Kidney glomerular epithelial cell (primary cell): ENCODE measurements at regions not wholly inside any gene's neighbourhood (a gene's known extent, or its start where the extent isn't known, plus 50 kb on each side); places are given as distances from the start of the nearest gene placed in this dataset.

Experiments
- DNase-seq: peaks from one replicate; lab custom pipeline; 2025; lab: John Stamatoyannopoulos, UW

DNA sequence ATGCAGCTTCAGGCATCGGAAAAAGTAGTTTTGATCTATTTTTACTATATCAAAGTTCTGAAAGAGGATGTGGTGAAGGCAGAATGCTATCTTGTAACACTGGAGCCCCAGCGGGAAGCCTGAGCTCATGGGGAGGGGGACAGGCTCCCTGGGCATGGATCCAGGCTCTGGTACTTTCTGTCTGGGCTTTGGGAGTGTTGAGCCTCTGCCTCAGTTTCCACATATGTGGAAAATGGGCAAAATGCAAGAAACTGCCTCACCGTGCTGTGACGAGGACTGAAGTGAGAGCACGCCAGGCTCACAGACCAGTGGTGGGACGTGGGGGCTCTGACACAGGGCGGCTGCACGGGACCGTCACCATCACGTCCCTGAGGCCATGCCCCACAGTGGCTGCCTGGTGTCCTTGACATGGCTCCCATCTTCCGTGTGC is 182.9 kb upstream of the SHH start:
- DNase-seq, result no peak

DNA sequence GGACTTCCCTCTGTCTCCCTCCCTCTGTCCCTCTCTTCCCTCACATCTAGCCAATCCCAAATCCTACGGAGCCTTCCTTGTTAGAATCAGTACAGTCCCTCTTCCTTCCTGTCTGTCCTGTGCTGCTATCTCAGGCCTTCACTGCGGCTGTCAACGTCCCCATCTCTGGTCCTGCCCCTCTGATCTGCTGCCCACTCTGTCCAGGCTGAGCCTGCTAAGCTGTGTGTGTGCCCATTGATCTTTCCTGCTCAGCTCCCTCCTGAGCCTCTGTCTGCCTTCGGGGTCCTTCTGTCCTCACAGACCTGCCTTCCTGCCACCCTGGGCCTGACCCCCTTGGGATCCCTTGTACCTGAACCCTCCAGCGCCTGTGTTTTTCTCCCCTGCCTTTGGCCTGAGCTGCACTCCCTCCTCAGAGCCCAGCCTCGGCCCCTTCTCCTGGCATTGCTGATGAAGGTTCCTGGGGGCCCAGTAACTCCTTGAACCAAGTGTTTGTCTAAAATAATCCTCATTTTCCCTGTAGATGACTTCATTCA is 182.1 kb upstream of the SHH start:
- no peak for DNase-seq

DNA sequence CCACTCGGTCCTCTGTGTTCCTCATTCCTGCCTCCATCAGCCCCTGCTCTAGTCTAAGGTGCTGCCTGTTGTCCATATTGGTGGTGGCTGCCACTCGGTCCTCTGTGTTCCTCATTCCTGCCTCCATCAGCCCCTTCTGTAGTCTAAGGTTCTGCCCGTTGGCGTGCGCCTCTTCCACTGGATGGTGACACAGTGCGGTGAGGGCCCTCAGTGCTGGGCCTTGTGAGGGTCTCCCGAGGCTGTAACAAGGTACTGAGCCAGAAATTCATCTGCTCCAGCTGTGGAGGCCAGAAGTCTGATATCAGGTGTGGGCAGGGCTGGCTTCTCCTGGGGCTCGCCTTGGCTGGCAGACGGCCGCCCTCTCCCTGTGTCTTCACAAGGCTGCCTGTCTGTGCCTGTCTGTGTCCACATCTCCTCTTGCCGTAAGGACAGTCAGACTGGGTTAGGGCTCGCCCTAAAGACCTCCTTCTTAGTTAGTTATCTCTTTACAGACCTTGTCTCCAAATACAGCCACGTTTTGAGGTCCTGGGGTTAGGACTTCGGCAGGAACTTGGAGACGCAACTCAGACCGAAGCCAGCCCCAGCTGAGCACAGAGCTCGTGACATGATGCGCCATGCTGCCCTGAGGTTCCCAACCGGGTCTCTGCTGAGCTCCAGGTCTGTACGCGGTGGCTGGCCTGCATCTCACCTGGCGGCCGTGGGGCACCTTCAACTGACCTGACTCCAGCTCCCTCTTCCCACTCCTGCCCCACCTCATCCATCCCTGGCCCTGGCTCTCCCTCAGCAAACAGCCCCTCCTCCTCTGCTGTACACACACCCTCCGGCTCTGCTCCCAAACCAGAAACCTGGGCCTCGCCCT is 181.4 kb upstream of the SHH start:
- DNase-seq, result no peak

DNA sequence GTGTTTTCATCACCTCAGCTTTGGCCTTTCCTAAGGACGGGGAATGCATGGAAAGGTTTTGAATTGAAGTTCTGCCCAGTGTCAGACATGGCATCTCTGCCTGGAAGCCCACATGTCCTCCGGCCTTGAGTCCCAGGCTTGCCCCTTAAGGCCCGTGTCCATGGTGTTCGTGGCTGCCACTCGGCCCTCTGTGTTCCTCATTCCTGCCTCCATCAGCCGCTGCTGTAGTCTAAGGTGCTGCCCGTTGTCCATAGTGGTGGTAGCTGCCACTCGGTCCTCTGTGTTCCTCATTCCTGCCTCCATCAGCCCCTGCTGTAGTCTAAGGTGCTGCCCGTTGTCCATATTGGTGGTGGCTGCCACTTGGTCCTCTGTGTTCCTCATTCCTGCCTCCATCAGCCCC is 180.7 kb upstream of the SHH start:
- DNase-seq, result no peak

DNA sequence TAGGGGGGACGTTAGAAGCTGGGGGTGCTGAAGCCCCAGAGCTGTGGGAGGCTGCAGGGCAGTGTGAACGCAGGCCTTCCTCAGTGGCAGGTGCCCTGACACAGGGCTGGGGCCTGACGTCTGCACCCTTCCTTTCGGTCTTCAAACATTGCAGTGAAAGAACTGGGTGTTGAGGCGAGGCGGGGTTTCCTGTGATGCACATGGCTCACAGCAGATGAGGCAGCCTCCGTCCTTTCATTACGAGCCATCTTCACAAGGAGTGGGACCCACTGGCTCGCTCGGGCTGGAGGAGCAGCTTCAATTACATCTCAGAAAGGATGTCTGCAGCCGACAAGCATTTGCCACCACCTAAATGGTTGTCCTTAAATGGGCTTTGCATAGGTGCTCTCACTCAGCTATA is 180.3 kb upstream of the SHH start:
- no peak for DNase-seq

DNA sequence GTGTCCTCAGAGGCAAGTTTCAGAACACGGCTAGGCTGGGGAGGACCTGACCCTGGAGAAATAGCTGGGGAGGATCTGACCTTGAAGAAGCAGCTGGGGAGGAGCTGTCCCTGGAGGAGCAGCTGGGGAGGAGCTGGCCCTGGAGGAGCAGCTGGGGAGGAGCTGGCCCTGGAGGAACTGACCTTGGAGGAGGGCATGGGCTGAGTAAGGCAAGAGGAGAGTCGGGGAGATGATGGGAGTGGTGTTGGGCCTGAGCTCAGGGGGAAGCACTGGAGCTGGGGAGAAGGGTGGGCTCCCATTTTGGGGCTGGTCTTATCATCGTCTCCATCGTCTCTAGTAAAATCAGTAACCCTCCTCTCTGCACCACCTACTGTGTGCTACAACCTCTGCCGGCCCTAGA is 179.8 kb upstream of the SHH start:
- no peak for DNase-seq

DNA sequence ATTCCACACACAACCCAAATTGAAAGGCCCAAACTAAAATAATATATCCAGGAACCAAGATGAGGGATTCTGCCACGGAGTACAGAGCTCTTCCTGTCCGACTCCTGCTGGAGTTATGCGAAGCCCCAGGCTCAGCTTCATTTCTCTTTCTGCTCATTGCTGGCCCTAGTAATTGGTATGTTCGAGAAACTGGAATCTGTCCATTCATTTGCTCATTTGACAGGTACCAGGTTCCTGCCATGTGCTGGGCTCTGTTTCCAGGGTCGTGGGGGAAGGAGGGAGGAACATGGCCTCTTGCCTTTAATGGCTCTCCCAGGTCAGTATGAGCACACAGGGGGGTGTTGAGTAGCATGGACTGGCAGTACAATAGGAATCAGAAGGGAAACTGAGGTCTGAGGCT is 179.2 kb upstream of the SHH start:
- DNase-seq, result no peak

DNA sequence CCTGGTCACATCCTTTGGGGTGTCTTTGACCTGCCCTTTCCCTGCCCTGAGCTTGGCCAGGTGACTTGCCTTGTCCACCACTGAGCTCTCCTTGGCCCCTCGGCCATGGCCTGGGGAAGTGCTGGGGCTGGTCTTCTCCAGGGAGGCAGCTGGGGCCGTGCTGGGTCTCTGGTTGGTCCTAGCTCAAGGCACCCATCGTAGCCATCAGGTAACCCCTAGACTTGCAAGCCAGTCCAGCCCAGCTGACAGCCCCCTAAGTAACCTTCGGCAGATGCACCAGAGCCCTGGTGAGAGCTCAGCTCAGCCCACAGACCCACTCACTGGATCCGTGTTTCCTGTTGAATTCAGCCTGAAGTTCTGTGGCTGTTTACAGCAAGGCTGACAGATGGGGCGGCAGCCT is 176.2 kb upstream of the SHH start:
- no peak for DNase-seq

DNA sequence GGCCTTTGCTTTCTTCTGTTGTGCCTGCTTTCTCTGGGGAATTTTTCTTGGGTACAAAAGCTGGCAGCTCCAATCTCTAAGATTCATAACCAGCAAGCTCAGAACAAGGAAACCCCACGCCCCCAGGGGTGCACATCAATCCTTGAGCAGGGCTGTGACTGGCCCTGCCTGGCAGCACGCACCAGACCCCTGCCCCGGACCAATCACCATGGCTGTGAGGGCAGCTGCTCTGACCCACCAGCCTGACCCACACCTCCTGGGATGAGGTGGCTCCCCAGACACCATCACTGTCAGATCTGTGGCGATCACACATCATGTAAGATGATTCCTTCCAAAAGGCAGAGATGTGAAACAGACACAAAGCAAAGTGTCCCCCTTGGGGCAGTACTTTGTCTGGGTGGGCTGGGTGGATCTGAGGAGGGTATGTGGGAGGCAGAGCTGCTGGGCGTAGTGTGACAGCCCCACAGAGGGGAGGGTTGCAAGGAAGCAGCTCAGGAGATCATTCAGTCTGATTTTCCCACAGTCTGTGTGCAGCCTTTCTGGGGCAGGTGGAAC is 175.5 kb upstream of the SHH start:
- no peak for DNase-seq

DNA sequence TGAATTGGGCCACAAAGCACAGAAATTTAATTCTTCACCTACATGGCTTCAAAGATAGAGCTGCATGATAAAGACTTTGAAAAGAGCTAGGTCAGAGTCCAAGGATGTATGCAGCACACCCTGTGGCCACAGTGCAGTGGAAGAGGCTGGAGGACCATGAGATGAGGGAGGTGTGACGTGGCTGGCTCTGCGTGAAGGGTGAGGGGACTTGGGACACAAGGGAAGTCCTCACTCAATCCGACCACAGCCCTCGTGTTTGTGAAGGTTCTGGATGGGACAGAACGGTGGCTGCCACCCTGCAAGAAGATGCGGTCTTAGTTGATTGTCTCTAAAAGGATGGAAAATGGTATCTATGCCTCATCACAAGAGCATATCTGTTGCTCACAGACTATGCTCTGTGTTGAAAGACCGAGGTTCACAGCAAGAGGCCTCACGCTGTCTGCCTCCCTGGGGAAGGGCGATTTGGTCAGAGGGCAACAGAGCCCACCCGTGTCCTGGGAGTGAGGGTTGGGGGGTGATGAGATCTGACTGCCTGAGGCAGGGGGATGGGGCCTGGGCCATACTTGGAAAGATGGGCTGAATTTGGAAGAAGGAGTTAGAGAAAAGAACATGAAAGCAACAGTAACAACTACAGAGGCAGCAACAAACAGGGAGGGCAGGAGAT is 174.4 kb upstream of the SHH start:
- no peak for DNase-seq

DNA sequence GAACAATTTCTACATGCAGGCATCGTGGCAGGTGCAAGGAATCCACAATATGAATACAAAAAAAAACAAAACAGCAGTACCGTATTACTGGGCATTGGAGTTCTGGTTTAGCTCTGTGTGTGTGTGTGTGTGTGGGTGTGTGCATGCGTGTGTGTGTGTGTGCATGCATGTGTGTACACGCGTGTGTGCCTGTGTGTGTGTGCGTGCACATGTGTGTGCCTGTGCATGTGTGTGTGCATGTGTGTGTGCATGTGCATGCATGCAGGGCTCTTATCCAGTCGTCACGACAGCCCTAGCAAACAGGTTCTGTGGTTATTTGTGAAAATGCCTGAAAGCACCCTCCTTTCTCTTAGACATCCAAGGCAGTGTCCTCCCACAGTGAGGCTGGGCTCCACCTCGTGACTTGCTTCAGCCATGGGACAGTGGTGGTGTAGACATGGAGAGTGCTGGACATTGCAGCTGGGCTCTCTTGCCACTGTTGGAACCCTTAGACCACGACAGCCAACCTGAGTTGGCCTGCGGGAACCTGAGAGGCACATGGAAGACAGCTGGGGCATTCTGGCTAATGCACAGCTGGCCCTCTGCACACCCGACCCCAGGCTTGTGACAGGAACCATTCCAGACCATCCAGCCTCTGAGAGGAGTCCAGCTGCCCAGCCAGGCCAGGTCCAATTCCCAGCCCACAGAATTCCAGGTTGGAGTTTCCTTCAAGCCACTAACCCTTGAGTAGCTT is 173.4 kb upstream of the SHH start:
- DNase-seq, result no peak

DNA sequence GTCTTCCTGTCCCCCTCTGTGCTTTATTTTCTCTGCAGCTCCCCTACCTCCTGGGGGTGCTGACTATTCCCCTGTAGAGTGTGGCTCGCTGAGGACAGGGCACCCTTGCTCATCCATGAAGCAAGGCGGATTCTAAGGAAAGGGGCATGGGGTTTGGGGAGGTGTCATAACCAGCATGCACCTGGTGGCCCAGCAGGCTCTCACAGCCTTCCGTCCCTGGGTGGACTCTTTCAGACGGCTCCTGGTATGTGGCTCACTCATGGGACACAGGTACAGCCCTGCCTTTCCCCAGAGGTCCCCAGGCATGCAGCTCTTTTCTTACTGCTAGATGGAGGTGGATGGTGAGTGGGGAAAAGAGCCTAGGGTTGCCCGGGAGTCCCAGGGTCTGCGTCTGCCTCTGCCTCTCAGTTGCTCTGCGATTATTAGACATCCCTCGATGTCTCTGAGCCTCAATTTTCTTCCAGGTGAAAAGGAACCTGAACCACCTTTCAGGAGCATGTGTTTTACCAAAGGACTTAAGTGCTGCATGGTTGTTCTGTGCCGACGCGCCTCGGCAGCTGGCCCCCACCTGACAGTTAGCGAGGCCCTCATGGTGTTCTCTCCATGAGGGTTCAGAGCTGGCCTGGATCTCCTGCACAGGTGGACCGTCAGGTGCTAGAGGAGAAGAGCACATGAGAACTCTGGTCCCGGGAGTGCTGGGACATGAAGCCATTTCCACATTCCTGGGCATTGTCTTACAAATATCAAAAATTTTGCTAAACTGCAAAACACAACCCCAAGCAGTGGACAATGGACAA is 172.5 kb upstream of the SHH start:
- DNase-seq, result no peak

DNA sequence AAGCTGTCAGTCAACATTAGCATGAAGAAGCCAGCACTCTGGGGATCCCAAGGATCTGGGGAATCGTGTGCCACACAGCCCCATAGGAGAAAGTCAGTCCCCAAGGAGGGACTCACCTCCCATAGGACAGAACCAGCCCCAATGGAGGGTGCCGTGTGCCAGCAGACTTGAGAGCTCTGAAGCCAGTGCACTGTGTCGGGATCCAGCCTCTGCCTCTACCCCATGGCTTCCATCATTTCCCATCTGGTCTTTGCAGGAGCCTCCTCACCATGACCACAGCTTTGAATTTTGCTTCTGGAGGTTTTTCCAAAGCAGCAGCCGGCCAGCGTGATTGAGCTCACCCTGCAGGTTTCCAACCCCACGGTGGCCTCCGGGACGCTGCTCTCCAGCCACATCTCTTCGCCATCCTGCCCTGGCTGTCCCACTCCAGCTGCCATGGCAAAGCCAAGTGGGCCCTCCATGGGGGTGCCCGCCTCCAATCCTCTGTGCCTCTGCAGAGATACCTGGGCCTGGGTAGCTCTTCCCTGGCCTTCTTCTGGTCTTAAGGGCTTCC is 171.8 kb upstream of the SHH start:
- DNase-seq, result no peak

DNA sequence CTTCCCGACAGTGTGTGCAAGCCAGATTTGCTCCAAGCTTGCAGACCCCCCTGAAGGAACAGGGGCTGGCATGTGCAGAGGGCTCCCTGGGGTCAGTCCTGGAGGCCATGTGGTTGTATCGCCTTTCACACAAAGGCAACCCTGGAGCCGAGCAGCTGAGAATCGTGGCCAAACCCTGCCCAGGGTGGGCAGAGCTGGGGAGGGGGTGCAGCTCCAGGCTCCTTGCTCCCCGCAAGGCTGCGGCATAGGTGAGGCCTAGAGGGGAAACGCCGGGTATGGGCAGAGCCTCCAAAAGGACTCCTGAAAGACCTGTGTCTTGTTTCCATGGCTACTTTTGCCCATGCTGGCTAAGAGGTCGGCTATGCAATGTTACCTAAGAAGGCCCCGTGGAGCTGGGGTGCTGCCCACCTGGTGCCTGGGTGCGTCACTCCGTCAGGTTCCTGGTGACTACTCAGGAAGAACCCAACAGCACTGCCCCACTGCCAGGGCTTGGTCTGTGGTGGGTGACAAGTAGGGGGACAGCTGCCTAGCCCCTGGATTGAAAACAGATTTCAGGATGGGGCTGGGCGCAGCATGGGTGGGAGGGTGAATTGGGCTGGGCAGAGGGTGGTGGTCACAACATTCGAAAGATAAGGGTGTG is 171.0 kb upstream of the SHH start:
- no peak for DNase-seq

DNA sequence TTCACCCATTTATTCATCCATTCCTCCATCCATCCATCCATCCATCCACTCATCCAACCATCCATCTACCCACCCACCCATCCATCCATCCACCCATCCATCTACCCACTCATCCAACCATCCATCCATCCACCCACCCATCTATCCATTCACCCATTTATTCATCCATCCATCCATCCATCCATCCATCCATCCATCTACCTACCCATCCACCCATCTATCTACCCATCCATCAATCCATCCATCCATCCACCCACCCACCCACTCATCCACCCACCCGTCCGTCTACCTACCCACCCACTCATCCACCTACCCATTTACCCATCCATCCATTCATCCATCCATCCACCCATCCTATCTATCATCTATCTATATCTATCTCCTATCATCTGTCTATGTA is 169.4 kb upstream of the SHH start:
- no peak for DNase-seq

DNA sequence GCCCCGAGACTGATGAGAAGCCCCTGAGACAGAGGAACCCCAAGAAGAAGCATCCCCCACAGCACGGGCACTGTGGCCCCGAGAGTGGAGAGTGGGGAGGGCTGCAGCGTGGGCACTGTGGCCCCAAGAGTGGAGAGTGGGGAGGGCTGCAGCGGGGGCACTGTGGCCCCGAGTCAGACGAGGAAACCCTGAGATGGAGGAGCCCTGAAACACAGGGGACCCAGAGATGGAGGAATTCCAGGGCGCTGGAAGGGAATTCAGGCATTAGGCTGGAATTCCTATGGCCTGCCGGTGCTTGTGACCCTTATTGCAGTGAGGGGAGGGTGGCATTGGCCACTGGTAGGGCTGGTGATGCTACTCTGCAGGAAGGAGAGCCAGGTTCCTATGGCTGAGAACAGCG is 168.6 kb upstream of the SHH start:
- no peak for DNase-seq

DNA sequence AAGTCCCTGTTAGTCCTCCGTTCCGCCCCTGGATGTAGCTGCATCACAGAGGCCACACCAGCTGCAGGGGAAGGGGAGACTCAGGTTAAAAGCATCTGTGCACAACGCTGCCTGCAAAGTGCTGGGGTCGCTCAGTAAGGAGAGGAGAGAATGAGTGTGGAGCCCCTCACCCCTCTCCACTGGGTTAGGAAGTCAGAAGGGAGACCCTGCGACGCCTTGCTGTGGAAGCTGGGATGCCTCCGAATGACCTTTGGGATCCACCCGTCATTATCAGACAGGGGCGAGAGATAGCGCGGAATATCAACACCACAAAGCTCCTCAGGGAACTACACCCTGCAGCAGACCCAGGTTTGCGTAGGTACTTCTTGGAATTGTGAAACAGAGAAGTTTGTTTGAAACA is 167.7 kb upstream of the SHH start:
- no peak for DNase-seq

DNA sequence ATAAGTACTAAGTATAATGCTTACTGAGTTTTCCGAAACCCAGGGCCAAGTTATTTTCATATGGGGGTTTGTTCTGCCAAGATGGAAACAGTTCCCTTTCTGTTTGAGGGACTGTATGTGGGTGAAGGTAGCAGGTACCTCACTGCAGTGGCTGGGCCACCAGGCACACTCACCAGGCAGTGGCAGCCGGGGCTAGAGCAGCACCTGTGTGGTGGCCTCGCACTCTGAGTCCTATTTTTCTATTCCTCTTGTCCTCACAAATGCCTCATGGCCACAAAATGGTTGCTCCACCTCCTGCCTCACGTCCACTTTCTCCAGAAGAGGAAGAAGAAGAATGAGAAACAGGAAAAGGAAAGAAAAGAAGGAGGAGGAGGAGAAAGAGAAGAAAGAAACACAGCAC is 167.3 kb upstream of the SHH start:
- DNase-seq, result no peak

DNA sequence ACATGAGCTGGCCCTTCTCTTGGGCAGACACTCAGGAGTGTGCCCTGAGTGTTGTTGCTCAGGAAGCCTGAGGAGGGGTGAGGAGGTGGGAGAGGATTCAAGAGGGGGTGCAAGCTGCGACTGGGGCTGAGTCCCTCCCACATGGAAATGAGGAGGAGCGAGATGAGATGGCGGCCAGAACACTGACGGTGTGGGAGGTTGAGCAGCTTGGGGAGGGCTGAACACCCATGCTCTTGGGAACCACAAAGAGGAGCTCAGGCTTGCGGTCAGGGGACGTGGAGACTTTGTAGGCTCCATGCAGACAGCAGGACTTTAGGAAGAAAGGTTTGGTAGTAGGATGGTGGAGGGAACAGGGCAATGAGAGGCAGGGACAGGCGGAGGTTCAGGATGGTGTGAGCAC is 163.2 kb upstream of the SHH start:
- no peak for DNase-seq

DNA sequence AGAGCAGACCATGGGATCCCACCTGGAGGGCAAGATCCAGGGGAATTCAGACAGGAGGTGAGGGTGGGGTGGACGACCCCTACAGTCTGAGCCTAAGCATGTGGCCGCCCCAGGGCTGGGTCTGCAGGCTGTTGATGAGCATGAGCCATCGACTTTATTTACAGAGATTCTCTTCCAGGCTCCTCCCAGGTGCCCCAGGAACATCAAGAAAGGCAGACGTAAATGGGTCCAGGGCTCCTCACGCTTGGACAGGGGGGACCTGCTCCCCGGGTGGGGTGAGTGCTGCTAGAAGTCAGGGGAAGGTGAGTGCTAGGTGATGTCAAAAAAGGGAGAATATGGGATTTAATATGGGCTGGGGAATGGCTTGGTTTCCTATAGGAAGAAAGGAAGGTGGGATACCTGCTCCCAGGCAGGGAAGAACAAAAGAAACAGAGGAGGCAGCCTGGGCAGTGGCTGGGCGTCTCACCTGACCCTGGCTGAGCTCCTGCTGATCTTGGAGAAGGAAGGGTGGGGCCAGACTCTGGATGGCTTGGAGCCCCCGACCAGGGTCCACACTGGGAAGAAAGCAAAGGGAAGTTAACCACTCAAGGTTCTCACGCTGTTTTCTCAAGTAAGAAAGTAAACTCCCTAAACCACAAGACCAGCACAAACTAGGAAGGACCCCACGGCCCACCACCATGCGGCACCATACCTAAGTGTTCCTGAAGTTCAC is 162.1 kb upstream of the SHH start:
- DNase-seq, result no peak
